WTC11 (cell line): ENCODE measurements at regions not wholly inside any gene's neighbourhood (a gene's known extent, or its start where the extent isn't known, plus 50 kb on each side); places are given as distances from the start of the nearest gene placed in this dataset.
A peak's percentile ranks its signal among the peaks of the same experiment; 100 is the strongest.

ENCODE experiments used
- ATAC-seq: fragments of 200-7000 bp; cut with Tn5 transposase; 2 replicates; pipeline ENCODE4 v1.10.0; 2021; ENCODE audit warnings: mild to moderate bottlenecking, moderate library complexity
- CTCF ChIA-PET: fragments of 300-600 bp; sonication (Branson Sonifier 250); formaldehyde crosslinking; loops from one replicate; lab custom pipeline; 2021; ENCODE audit warnings: antibody characterized with exemption; lab: Charles Lee
- POLR2A ChIA-PET: fragments of 350-600 bp; sonication (Branson Sonifier 250); formaldehyde crosslinking; loops from one replicate; lab custom pipeline; 2021; ENCODE audit warnings: antibody characterized with exemption; lab: Charles Lee
- DNase-seq: peaks from one replicate; pipeline ENCODE4 v3.0.0; 2021; ENCODE audit warnings: low spot score
- H3K27ac Mint-ChIP-seq: 2 replicates; pipeline ENCODE4 v1.8.0; 2021; ENCODE audit warnings: mixed read lengths
- H3K27me3 Mint-ChIP-seq: 2 replicates; pipeline ENCODE4 v1.8.0; 2021; ENCODE audit warnings: low read depth, mild to moderate bottlenecking, moderate library complexity, mixed read lengths
- H3K36me3 Mint-ChIP-seq: 2 replicates; pipeline ENCODE4 v1.8.0; 2021; ENCODE audit warnings: mixed read lengths
- H3K4me1 Mint-ChIP-seq: 2 replicates; pipeline ENCODE4 v1.8.0; 2022; ENCODE audit warnings: mixed read lengths
- H3K4me3 Mint-ChIP-seq: 2 replicates; pipeline ENCODE4 v1.8.0; 2021; ENCODE audit warnings: mild to moderate bottlenecking, moderate library complexity, mixed read lengths
- H3K9me3 Mint-ChIP-seq: 2 replicates; pipeline ENCODE4 v1.8.0; 2021; ENCODE audit warnings: mixed read lengths
- ATF6 ChIP-seq: sonication (generic); formaldehyde crosslinking; IDR thresholded peaks from 2 replicates; pipeline ENCODE4 v1.8.1; 2023; ENCODE audit warnings: mild to moderate bottlenecking, missing genetic modification reagents
- EMX1 ChIP-seq: fragments of 250-450 bp; sonication (Bioruptor Pico); IDR thresholded peaks from 2 replicates; pipeline ENCODE4 v1.8.0; 2021; ENCODE audit warnings: mild to moderate bottlenecking
- ESRRA ChIP-seq: sonication (generic); formaldehyde crosslinking; IDR thresholded peaks from 2 replicates; pipeline ENCODE4 v1.8.1; 2022; ENCODE audit warnings: mild to moderate bottlenecking, missing genetic modification reagents, borderline replicate concordance
- JUN ChIP-seq: sonication (generic); formaldehyde crosslinking; IDR thresholded peaks from 2 replicates; pipeline ENCODE4 v1.8.0; 2023; ENCODE audit warnings: mild to moderate bottlenecking, missing genetic modification reagents
- MYBL2 ChIP-seq: sonication (generic); formaldehyde crosslinking; IDR thresholded peaks from 2 replicates; pipeline ENCODE4 v1.8.1; 2023; ENCODE audit warnings: mild to moderate bottlenecking, moderate library complexity, missing genetic modification reagents
- NFATC4 ChIP-seq: fragments of 250-450 bp; sonication (Bioruptor Pico); IDR thresholded peaks from 2 replicates; pipeline ENCODE4 v1.9.0; 2021; ENCODE audit warnings: mild to moderate bottlenecking
- OVOL2 ChIP-seq: fragments of 250-450 bp; sonication (Bioruptor Pico); IDR thresholded peaks from 2 replicates; pipeline ENCODE4 v1.9.0; 2021; ENCODE audit warnings: mild to moderate bottlenecking, borderline replicate concordance
- SMAD3 ChIP-seq: sonication (generic); formaldehyde crosslinking; IDR thresholded peaks from 2 replicates; pipeline ENCODE4 v1.8.0; 2022; ENCODE audit warnings: missing genetic modification reagents, mild to moderate bottlenecking, borderline replicate concordance
- TCF7 ChIP-seq: sonication (generic); formaldehyde crosslinking; IDR thresholded peaks from 2 replicates; pipeline ENCODE4 v1.8.0; 2022; ENCODE audit warnings: mild to moderate bottlenecking, low read depth, missing genetic modification reagents, moderate library complexity
- USF2 ChIP-seq: sonication (generic); formaldehyde crosslinking; IDR thresholded peaks from 2 replicates; pipeline ENCODE4 v1.8.1; 2023; ENCODE audit warnings: mild to moderate bottlenecking, missing genetic modification reagents, moderate library complexity
- ZMAT4 ChIP-seq: fragments of 250-450 bp; sonication (Bioruptor Pico); IDR thresholded peaks from 2 replicates; pipeline ENCODE4 v1.9.0; 2021; ENCODE audit warnings: mild to moderate bottlenecking
- ZNF396 ChIP-seq: fragments of 250-450 bp; sonication (Bioruptor Pico); IDR thresholded peaks from 2 replicates; pipeline ENCODE4 v1.8.0; 2021; ENCODE audit warnings: mild to moderate bottlenecking, moderate library complexity, borderline replicate concordance
- ZNF423 ChIP-seq: fragments of 250-450 bp; sonication (Bioruptor Pico); IDR thresholded peaks from 2 replicates; pipeline ENCODE4 v2.1.2; 2022; ENCODE audit warnings: mild to moderate bottlenecking, moderate library complexity
- ZNF425 ChIP-seq: fragments of 250-450 bp; sonication (Bioruptor Pico); conservative IDR thresholded peaks from 2 replicates; pipeline ENCODE4 v1.9.0; 2021; ENCODE audit warnings: mild to moderate bottlenecking
- ZNF512 ChIP-seq: sonication (generic); formaldehyde crosslinking; IDR thresholded peaks from 2 replicates; pipeline ENCODE4 v1.8.1; 2022; ENCODE audit warnings: missing genetic modification reagents, borderline replicate concordance
- TF ChIP-seq, protein P1 (sequence below): fragments of 250-450 bp; sonication (Bioruptor Pico); IDR thresholded peaks from 2 replicates; pipeline ENCODE4 v1.8.0; 2021; ENCODE audit warnings: mild to moderate bottlenecking
- TF ChIP-seq, protein P2 (sequence below): sonication (generic); formaldehyde crosslinking; IDR thresholded peaks from 2 replicates; pipeline ENCODE4 v1.8.1; 2023; ENCODE audit warnings: mild to moderate bottlenecking, missing genetic modification reagents, moderate library complexity
- TF ChIP-seq, protein P3 (sequence below): sonication (generic); formaldehyde crosslinking; conservative IDR thresholded peaks from 2 replicates; pipeline ENCODE4 v1.8.1; 2023; ENCODE audit warnings: mild to moderate bottlenecking, low read depth, missing genetic modification reagents, moderate library complexity
- TF ChIP-seq, protein P4 (sequence below): sonication (generic); formaldehyde crosslinking; IDR thresholded peaks from 2 replicates; pipeline ENCODE4 v1.8.0; 2022; ENCODE audit warnings: mild to moderate bottlenecking, missing genetic modification reagents
- TF ChIP-seq, protein P5 (sequence below): sonication (generic); formaldehyde crosslinking; IDR thresholded peaks from 2 replicates; pipeline ENCODE4 v1.8.1; 2022; ENCODE audit warnings: mild to moderate bottlenecking, moderate library complexity, missing genetic modification reagents

DNA sequence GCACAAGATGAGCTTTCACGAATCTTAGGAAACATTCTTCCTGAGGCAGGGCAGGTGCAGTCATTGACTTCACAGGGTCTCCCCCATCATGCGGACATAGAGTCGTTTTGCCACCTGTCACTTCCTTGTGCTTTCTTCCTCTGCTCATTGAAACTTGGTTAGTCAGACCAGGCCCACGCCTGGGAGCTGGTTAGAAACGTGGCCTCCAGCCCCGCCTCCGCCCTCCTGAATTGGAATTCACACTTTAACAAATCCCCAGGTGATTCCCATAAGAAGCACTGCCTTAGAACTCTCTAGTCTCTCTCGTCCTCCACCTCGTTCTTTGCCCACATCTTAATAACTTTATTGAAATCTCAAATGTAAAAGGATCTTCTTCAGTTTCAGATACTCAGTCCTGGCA lies 265.5 kb upstream of the FZD8 start:
- H3K4me1 Mint-ChIP-seq, result peaks cover 38% of the 10 kb centered on the region
- no peak overlapping the region for H3K4me3 Mint-ChIP-seq
- no peak overlapping the region for H3K27ac Mint-ChIP-seq
- POLR2A ChIA-PET, result no interaction called here
- H3K9me3 Mint-ChIP-seq, result peaks cover 8% of the 10 kb centered on the region; the same call in 1 of the 2 replicates
- CTCF ChIA-PET, result interaction anchor here (0.7 to 0.8 kb wide), 2 partner anchors 9 to 85 kb away, joined by 3 read pairs; no protein-coding TSS in a partner anchor
- DNase-seq, result no peak
- H3K36me3 Mint-ChIP-seq, result no peaks in the 10 kb centered on the region
- ATAC-seq, result peak; percentile 50
- TF ChIP-seq ZMAT4 (CRISPR knock-in tag), result no peak
- TF ChIP-seq OVOL2 (CRISPR knock-in tag), result no peak
- TF ChIP-seq NFATC4, result no peak
- no peak for TF ChIP-seq ATF6 (CRISPR knock-in tag)
- no peak for TF ChIP-seq MYBL2 (CRISPR knock-in tag)
- TF ChIP-seq, protein P1, sequence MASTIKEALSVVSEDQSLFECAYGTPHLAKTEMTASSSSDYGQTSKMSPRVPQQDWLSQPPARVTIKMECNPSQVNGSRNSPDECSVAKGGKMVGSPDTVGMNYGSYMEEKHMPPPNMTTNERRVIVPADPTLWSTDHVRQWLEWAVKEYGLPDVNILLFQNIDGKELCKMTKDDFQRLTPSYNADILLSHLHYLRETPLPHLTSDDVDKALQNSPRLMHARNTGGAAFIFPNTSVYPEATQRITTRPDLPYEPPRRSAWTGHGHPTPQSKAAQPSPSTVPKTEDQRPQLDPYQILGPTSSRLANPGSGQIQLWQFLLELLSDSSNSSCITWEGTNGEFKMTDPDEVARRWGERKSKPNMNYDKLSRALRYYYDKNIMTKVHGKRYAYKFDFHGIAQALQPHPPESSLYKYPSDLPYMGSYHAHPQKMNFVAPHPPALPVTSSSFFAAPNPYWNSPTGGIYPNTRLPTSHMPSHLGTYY (CRISPR knock-in tag), result no peak
- no peak for TF ChIP-seq ZNF396 (CRISPR knock-in tag)
- TF ChIP-seq, protein P2, sequence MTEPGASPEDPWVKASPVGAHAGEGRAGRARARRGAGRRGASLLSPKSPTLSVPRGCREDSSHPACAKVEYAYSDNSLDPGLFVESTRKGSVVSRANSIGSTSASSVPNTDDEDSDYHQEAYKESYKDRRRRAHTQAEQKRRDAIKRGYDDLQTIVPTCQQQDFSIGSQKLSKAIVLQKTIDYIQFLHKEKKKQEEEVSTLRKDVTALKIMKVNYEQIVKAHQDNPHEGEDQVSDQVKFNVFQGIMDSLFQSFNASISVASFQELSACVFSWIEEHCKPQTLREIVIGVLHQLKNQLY (CRISPR knock-in tag), result no peak
- TF ChIP-seq, protein P3, sequence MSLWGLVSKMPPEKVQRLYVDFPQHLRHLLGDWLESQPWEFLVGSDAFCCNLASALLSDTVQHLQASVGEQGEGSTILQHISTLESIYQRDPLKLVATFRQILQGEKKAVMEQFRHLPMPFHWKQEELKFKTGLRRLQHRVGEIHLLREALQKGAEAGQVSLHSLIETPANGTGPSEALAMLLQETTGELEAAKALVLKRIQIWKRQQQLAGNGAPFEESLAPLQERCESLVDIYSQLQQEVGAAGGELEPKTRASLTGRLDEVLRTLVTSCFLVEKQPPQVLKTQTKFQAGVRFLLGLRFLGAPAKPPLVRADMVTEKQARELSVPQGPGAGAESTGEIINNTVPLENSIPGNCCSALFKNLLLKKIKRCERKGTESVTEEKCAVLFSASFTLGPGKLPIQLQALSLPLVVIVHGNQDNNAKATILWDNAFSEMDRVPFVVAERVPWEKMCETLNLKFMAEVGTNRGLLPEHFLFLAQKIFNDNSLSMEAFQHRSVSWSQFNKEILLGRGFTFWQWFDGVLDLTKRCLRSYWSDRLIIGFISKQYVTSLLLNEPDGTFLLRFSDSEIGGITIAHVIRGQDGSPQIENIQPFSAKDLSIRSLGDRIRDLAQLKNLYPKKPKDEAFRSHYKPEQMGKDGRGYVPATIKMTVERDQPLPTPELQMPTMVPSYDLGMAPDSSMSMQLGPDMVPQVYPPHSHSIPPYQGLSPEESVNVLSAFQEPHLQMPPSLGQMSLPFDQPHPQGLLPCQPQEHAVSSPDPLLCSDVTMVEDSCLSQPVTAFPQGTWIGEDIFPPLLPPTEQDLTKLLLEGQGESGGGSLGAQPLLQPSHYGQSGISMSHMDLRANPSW (CRISPR knock-in tag), result no peak
- TF ChIP-seq SMAD3 (CRISPR knock-in tag), result no peak
- no peak for TF ChIP-seq ZNF423
- no peak for TF ChIP-seq ESRRA (CRISPR knock-in tag)
- no peak for TF ChIP-seq TCF7
- no peak for TF ChIP-seq JUN (CRISPR knock-in tag)
- H3K27me3 Mint-ChIP-seq, result no peaks in the 10 kb centered on the region; the same call in 1 of the 2 replicates

DNA sequence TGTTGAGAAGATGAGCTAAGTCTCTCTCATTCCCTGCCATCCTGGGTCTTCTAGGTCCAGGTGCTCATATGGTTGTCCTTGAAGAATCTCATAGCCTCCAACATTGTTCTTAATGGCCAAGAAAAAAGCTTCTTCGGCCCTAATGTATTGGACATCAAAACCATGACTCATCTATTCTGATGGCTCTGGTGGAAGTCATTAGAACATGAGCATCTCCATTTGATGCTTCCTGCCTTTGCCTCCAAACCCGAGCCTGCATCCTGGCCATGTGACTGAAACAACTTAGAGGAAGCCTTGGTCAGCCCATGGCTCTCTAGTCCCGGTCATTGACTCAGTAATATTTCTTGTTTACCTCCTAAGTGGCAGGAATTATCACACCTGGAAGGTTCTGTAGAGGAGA lies 264.1 kb upstream of the FZD8 start:
- Mint-ChIP-seq H3K4me1 (peaks cover 34% of the 10 kb centered on the region), H3K27me3 (no peaks in the 10 kb centered on the region; the same call in 1 of the 2 replicates), H3K36me3 (no peaks in the 10 kb centered on the region), H3K9me3 (peaks cover 8% of the 10 kb centered on the region; the same call in 1 of the 2 replicates), H3K4me3 (no peak overlapping the region), H3K27ac (no peak overlapping the region)
- DNase-seq, result no peak
- no peak for ATAC-seq
- ChIA-PET CTCF (no interaction called here), POLR2A (no interaction called here)
- TF ChIP-seq, protein P4, sequence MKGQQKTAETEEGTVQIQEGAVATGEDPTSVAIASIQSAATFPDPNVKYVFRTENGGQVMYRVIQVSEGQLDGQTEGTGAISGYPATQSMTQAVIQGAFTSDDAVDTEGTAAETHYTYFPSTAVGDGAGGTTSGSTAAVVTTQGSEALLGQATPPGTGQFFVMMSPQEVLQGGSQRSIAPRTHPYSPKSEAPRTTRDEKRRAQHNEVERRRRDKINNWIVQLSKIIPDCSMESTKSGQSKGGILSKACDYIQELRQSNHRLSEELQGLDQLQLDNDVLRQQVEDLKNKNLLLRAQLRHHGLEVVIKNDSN, result no peak
- no peak for TF ChIP-seq EMX1 (CRISPR knock-in tag)
- no peak for TF ChIP-seq USF2
- TF ChIP-seq, protein P5, sequence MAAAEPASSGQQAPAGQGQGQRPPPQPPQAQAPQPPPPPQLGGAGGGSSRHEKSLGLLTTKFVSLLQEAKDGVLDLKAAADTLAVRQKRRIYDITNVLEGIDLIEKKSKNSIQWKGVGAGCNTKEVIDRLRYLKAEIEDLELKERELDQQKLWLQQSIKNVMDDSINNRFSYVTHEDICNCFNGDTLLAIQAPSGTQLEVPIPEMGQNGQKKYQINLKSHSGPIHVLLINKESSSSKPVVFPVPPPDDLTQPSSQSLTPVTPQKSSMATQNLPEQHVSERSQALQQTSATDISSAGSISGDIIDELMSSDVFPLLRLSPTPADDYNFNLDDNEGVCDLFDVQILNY (CRISPR knock-in tag), result no peak
- no peak for TF ChIP-seq ZNF396 (CRISPR knock-in tag)
- no peak for TF ChIP-seq ZNF512 (CRISPR knock-in tag)
- no peak for TF ChIP-seq ZNF425 (CRISPR knock-in tag)
